ENCODE measurements at regions not wholly inside any gene's neighbourhood (a gene's known extent, or its start where the extent isn't known, plus 50 kb on each side); places are given as distances from the start of the nearest gene placed in this dataset.

GRCh38 chr11:23674866-23675265, 814.6 kb upstream of the CCDC179 start:
- no peaks in the 10 kb centered on the region for H3K27me3 ChIP-seq (replicated peaks; ENCODE audit: control insufficient read depth, insufficient read depth, low read length)
- DNase-seq (ENCODE audit: extremely low read depth, insufficient read length), result no peak
- H3K36me3 ChIP-seq (ENCODE audit: control insufficient read depth, insufficient read depth, low read length), result no peaks in the 10 kb centered on the region
- H3K4me3 ChIP-seq (replicated peaks; ENCODE audit: low read depth, low read length), result no peak overlapping the region
- no peak for TF ChIP-seq CTCF (IDR thresholded peaks at IDR 0.05; ENCODE audit: insufficient read depth, low read length, poor library complexity, severe bottlenecking)

- DNase-seq (ENCODE audit: extremely low read depth, insufficient read length), result no peak
- H3K4me3 ChIP-seq (replicated peaks; ENCODE audit: low read depth, low read length), result no peak overlapping the region
- H3K27me3 ChIP-seq (replicated peaks; ENCODE audit: control insufficient read depth, insufficient read depth, low read length), result no peaks in the 10 kb centered on the region
- no peaks in the 10 kb centered on the region for H3K36me3 ChIP-seq (ENCODE audit: control insufficient read depth, insufficient read depth, low read length)
- no peak for TF ChIP-seq CTCF (IDR thresholded peaks at IDR 0.05; ENCODE audit: insufficient read depth, low read length, poor library complexity, severe bottlenecking)
Measured at GRCh38 chr11:23679041-23679440, 817.8 kb upstream of the LUZP2 start.

GRCh38 chr11:23679981-23680380, 816.9 kb upstream of the LUZP2 start:
- Histone ChIP-seq H3K36me3 (ENCODE audit: control insufficient read depth, insufficient read depth, low read length) (no peaks in the 10 kb centered on the region), H3K27me3 (replicated peaks; ENCODE audit: control insufficient read depth, insufficient read depth, low read length) (no peaks in the 10 kb centered on the region), H3K4me3 (replicated peaks; ENCODE audit: low read depth, low read length) (no peak overlapping the region)
- DNase-seq (ENCODE audit: extremely low read depth, insufficient read length), result no peak
- no peak for TF ChIP-seq CTCF (IDR thresholded peaks at IDR 0.05; ENCODE audit: insufficient read depth, low read length, poor library complexity, severe bottlenecking)

GRCh38 chr11:23680488-23681230, 816.2 kb upstream of the LUZP2 start:
- Histone ChIP-seq H3K4me3 (replicated peaks; ENCODE audit: low read depth, low read length) (no peak overlapping the region), H3K36me3 (ENCODE audit: control insufficient read depth, insufficient read depth, low read length) (no peaks in the 10 kb centered on the region), H3K27me3 (replicated peaks; ENCODE audit: control insufficient read depth, insufficient read depth, low read length) (no peaks in the 10 kb centered on the region)
- no peak for DNase-seq (ENCODE audit: extremely low read depth, insufficient read length)
- no peak for TF ChIP-seq CTCF (IDR thresholded peaks at IDR 0.05; ENCODE audit: insufficient read depth, low read length, poor library complexity, severe bottlenecking)

- no peak for DNase-seq (ENCODE audit: extremely low read depth, insufficient read length)
- no peak for TF ChIP-seq CTCF (IDR thresholded peaks at IDR 0.05; ENCODE audit: insufficient read depth, low read length, poor library complexity, severe bottlenecking)
Measured at GRCh38 chr11:23684701-23685100, 812.2 kb upstream of the LUZP2 start.

GRCh38 chr11:23687991-23688390, 808.9 kb upstream of the LUZP2 start:
- no peak overlapping the region for H3K4me3 ChIP-seq (replicated peaks; ENCODE audit: low read depth, low read length)
- DNase-seq (ENCODE audit: extremely low read depth, insufficient read length), result no peak
- no peaks in the 10 kb centered on the region for H3K27me3 ChIP-seq (replicated peaks; ENCODE audit: control insufficient read depth, insufficient read depth, low read length)
- no peak for TF ChIP-seq CTCF (IDR thresholded peaks at IDR 0.05; ENCODE audit: insufficient read depth, low read length, poor library complexity, severe bottlenecking)
- H3K36me3 ChIP-seq (ENCODE audit: control insufficient read depth, insufficient read depth, low read length), result no peaks in the 10 kb centered on the region

More at GRCh38 chr11:23684701-23685100, 812.2 kb upstream of the LUZP2 start:
- H3K4me3 ChIP-seq (replicated peaks; ENCODE audit: low read depth, low read length), result no peak overlapping the region
- H3K36me3 ChIP-seq (ENCODE audit: control insufficient read depth, insufficient read depth, low read length), result no peaks in the 10 kb centered on the region
- H3K27me3 ChIP-seq (replicated peaks; ENCODE audit: control insufficient read depth, insufficient read depth, low read length), result no peaks in the 10 kb centered on the region

All from GM06990 (cell line).